ENCODE measurements at regions not wholly inside any gene's neighbourhood (a gene's known extent, or its start where the extent isn't known, plus 50 kb on each side); places are given as distances from the start of the nearest gene placed in this dataset.
"Not testable (repeated sequence)": the region's sequence is repeated elsewhere in the genome, so short reads cannot be mapped to it uniquely, and the experiment has no call there.

DNA sequence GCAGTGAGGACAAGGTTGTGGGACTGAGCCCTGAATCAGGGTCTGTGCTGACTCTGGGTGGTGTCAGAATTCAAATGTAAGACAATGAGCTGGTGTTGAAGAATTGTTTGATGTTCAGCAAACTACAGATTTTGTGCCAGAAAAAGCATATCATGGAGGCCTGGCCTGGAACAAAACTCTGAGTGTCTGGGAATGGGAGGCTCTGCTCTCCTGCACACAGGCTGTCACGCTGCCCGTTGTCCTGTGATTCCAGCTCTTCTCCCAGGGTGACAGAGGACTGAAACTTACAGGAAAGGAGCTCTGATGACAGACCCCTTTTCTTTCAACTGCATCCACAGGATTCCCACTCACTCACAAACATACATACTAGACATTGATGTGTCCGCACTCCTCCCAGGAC, 120.1 kb downstream of the ZNF486 start:
- DNase-seq, result no peak

- not testable (repeated sequence) for DNase-seq
Measured at GRCh38 chr19:20285876-20286275, 118.9 kb downstream of the ZNF486 start.

DNA sequence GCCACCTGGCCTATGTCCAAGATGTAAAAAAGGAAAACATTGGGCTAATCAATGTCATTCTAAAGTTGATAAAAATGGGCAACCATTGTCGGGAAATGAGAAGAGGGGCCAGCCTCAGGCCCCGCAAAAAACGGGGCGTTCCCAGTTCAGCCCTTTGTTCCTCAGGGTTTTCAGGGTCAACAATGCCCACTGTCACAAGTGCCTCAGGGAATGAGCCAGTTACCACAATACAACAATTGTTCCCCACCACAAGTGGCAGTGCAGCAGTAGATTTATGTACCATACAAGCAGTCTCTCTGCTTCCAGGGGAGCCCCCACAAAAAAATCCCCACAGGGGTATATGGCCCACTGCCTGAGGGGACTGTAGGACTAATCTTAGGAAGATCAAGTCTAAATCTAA, 112.5 kb downstream of the ZNF486 start:
- no peak for DNase-seq

- no peak for DNase-seq
Measured at GRCh38 chr19:20278342-20278741, 111.3 kb downstream of the ZNF486 start.

DNA sequence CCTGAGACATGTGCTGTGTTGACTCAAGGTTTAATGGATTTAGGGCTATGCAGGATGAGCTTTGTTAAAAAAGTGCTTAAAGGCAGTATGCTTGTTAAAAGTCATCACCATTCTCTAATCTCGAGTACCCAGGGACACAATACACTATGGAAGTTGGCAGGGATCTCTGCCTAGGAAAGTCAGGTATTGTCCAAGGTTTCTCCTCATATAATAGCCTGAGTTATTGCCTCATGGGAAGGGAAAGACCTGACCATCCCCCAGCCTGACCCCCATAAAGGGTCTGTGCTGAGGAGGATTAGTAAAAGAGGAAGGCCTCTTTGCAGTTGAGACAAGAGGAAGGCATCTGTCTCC, 109.7 kb downstream of the ZNF486 start:
- not testable (repeated sequence) for DNase-seq

DNA sequence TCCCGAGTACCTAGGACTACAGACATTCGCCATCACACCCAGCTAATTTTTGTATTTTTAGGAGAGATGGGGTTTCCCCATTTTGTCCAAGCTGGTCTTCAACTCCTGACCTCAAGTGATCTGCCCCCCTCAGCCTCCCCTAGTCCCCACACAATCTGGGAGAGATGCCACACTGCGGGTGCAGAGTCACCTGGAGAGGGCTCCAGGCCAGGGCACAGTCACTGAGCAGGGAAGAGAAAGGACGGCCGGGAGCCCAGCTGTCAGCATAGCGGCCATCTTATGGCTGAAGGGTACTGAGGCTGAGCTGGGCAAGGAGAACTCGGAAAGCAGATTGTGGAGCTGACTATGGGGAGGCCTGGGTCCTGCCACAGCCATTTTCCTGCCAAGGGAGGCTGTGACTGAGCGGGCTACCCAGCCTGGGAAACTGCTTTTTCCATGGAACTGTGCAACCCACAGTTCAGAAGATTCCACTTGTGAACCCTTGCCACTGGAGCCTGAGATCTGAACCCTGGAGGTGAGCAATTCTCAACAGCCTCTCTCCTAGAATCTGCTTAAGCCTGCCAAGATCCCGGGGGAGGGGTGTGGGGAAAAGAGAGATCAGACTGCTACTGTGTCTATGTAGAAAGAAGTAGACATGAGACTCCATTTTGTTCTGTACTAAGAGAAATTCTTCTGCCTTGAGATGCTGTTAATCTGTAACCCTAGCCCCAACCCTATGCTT, 109.2 kb downstream of the ZNF486 start:
- no peak for DNase-seq

DNA sequence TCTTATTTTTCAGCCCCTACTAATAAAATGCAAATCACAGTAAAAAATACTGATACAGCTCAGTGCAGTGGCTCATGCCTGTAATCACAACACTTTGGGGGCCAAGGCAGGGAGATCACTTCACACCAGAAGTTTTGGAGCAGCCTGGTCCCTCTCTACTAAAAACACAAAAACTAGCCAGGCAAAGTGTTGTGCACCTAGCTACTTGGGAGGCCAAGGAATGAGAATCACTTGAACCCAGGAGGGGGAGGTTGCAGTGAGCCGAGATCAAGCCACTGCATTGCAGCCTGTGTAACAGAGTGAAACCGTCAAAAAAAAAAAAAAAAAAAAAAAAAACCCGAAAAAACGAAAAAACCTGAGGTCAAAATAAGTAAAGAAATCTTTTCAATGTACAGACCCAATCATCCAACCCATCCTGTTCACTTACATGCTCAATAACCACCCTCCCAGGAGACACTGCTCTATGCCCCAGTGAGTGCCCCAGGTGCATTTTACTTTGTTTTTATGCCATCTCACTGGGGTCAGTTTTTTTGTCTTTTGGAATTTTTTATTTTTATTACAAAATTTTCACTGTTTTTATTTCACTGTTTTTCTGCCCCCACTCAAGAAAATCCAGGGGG, 107.0 kb downstream of the ZNF486 start:
- DNase-seq, result no peak

GRCh38 chr19:20273376-20273775, 106.4 kb downstream of the ZNF486 start:
- DNase-seq, result no peak

DNA sequence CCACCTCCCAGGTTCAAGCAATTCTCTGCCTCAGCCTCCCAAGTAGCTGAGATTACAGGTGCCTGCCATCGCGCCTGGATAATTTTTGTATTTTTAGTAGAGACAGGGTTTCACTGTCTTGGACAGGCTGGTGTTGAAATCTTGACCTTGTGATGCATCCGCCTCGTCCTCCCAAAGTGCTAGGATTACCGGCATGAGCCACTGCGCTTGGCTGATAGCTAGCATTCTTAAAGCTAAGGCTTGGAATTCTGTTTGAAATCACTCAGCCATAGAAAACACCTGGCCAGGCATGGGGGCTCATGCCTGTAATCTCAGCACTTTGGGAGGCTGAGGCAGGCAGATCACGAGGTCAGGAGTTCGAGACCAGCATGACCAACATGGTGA, 105.6 kb downstream of the ZNF486 start:
- not testable (repeated sequence) for DNase-seq

DNA sequence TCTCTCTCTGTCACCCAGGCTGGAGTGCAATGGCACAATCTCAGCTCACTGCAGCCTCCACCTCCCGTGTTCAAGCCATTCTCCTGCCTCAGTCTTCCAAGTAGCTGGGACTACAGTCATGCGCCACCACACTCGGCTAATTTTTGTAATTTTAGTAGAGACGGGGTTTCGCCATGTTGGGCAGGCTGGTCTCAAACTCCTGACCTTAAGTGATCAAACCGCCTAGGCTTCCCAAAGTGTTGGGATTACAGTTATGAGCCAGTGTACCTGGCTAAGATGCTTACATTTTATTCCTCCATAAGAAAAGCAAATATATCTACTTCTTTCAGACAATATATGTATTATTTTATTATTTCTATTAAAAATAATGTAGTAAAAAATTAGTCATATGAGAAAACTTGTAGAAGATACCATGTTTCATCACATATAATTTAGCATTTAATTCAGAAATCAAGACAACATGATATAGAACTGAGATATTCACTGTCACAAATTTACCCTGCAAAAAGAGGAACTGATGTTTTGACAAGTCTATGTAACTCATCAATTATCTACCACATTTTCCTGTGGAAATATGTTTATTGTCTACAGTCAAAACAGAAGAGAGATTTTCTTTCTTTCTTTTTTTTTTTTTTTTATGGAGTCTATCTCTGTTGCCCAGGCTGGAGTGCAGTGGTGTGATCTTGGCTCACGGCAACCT, 105.1 kb downstream of the ZNF486 start:
- DNase-seq, result not testable (repeated sequence)

DNA sequence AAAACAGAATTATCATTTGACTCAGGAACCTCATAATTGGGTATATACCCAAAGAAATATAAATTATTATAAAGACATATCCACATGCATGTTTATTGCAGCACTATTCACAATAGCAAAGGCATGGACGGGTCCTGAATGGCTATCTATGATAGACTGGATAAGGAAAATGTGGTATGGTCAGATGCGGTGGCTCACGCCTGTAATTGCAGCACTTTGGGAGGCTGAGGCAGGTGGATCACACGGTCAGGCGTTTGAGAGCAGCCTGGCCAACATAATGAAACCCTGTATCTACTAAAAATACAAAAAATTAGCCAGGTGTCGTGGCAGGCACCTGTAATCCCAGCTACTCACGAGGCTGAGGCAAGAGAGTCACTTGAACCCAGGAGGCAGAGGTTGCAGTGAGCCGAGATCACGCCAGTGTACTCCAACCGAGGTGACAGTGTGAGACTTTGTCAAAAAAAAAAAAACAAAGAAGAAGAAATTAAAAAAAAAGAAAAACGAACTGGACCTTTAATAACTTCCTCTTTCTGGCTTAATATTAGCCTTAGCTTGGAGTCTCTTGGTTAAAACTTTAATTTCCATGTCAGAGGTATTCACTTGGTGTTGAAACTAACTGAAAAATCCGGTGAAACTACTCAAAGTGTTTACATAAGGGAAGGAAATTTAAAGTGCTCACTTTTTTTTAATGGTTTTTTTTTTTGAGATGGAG, 104.4 kb downstream of the ZNF486 start:
- DNase-seq, result no peak

GRCh38 chr19:20269461-20269860, 102.4 kb downstream of the ZNF486 start:
- DNase-seq, result no peak

GRCh38 chr19:20261513-20261912, 94.5 kb downstream of the ZNF486 start:
- not testable (repeated sequence) for DNase-seq

DNA sequence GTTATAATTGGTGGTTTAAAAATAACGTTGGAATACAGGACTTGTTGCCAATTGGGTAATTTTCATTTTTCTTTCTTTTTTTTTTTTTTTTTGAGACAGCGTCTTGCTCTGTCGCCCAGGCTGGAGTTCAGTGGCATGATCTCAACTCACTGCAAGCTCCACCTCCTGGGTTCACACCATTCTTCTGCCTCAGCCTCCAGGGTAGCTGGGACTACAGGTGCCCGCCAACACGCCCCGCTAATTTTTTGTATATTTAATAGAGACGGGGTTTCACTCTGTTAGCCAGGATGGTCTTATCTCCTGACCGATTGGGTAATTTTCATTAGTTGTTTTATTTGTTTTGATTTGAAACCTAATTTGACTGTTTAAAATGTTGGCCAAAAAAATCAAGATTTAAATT, 93.7 kb downstream of the ZNF486 start:
- not testable (repeated sequence) for DNase-seq

GRCh38 chr19:20259615-20260014, 92.6 kb downstream of the ZNF486 start:
- no peak for DNase-seq

DNA sequence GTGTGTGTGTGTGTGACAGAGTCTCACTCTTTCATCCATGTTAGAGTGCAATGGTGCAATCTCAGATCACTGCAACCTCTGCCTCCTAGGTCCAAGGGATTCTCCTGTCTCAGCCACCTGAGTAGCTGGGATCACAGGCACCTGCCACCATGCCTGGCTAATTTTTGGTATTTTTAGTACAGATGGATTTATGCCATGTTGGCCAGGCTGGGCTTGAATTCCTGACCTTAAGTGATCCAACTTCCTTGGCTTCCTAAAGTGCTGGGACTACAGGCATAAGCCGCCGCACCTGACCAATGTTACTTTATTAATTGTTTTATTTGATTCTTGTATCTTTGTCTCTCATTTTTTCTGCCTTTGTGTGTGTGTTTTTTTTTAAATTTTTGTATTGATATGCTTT, 89.6 kb downstream of the ZNF486 start:
- DNase-seq, result no peak

DNA sequence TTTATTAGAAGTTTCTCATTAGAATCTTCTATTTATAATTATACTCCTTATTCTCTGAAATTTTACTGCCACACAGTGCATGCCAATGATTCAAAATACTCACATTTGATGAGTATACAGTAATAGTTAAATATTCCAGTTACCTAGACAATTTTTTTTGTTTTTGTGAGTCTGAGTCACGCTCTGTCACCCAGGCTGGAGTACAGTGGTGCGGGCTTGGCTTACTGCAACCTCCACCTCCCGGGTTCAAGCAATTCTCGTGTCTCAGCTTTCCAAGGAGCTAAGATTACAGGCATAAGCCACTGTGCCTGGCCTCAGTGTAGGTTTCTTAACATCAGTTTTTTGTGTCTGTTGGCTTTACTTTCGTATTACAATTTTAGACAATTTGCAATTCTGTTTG, 87.1 kb downstream of the ZNF486 start:
- DNase-seq, result no peak

- no peak for DNase-seq
Measured at GRCh38 chr19:20252613-20253012, 85.6 kb downstream of the ZNF486 start.

DNA sequence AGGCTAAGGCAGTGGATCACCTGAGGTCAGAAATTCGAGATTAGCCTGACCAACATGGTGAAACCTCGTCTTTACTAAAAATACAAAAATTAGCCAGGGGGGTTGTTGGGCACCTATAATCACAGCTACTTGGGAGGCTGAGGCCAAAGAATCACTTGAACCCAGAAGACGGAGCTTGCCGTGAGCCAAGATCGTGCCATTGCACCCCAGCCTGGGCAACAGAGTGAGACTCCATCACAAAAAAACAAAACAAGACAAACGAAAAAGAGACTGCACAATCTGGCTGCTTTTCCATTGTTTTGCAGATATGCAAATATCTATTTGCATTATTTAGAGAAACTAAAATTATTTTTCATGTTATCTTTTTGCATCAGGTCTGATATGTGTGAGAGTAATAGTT, 83.6 kb downstream of the ZNF486 start:
- no peak for DNase-seq

- DNase-seq, result no peak
Measured at GRCh38 chr19:20250121-20250520, 83.1 kb downstream of the ZNF486 start.

Measured in T-helper 1 cell (primary cell).